CD8-positive, alpha-beta memory T cell (primary cell): ENCODE measurements at regions not wholly inside any gene's neighbourhood (a gene's known extent, or its start where the extent isn't known, plus 50 kb on each side); places are given as distances from the start of the nearest gene placed in this dataset.
"Not testable (repeated sequence)": the region's sequence is repeated elsewhere in the genome, so short reads cannot be mapped to it uniquely, and the experiment has no call there.

Experiments used
- CTCF ChIA-PET: fragments of 350-600 bp; sonication (Branson Sonifier 250); formaldehyde crosslinking; loops from one replicate; lab custom pipeline; 2021; ENCODE audit warnings: antibody characterized with exemption; lab: Charles Lee
- POLR2A ChIA-PET: fragments of 350-600 bp; sonication (Branson Sonifier 250); formaldehyde crosslinking; loops from one replicate; lab custom pipeline; 2021; ENCODE audit warnings: antibody characterized with exemption; lab: Charles Lee
- DNase-seq, 5 donors: peaks; one replicate each; pipeline versions ENCODE4 v3.0.0 to v3.0.0-alpha.2; 2020 to 2022; ENCODE audit warnings: mixed read lengths in 1 of 5
- H3K27ac ChIP-seq: one replicate; pipeline ENCODE4 v1.7.0; 2013; ENCODE audit warnings: low read depth, mild to moderate bottlenecking, low read length, moderate library complexity
- H3K27me3 ChIP-seq: 2 replicates; pipeline ENCODE4 v1.7.0; 2013; ENCODE audit warnings: low read length, mild to moderate bottlenecking; ENCODE audit not compliant: insufficient read depth, poor library complexity, severe bottlenecking
- H3K36me3 ChIP-seq: 2 replicates; pipeline ENCODE4 v1.7.0; 2013; ENCODE audit warnings: mild to moderate bottlenecking, low read length, moderate library complexity; ENCODE audit not compliant: insufficient read depth
- H3K4me1 ChIP-seq: 2 replicates; pipeline ENCODE4 v1.7.0; 2013; ENCODE audit warnings: mild to moderate bottlenecking, low read length, moderate library complexity; ENCODE audit not compliant: insufficient read depth
- H3K4me3 ChIP-seq: 2 replicates; pipeline ENCODE4 v1.7.0; 2013; ENCODE audit warnings: mild to moderate bottlenecking, low read length
- H3K9me3 ChIP-seq: 2 replicates; pipeline ENCODE4 v1.7.0; 2013; ENCODE audit warnings: mild to moderate bottlenecking, low read length
- H3K27ac Mint-ChIP-seq, 8 donors: one replicate each; pipeline ENCODE4 v1.8.0; 2020 to 2021; ENCODE audit warnings: mixed read lengths in 8 of 8, mild to moderate bottlenecking in 6 of 8, inconsistent platforms in 3 of 8, moderate library complexity in 3 of 8
- H3K27me3 Mint-ChIP-seq, 2 donors: one replicate each; pipeline ENCODE4 v1.8.0; 2020 to 2021; ENCODE audit warnings: mixed read lengths in 2 of 2, mild to moderate bottlenecking in 1 of 2, moderate library complexity in 1 of 2
- H3K36me3 Mint-ChIP-seq, 3 donors: one replicate each; pipeline ENCODE4 v1.8.0; 2020 to 2021; ENCODE audit warnings: mixed read lengths in 3 of 3, inconsistent platforms in 1 of 3, mild to moderate bottlenecking in 1 of 3
- H3K4me1 Mint-ChIP-seq, 3 donors: one replicate each; pipeline ENCODE4 v1.8.0; 2020 to 2021; ENCODE audit warnings: mixed read lengths in 3 of 3, inconsistent platforms in 1 of 3, mild to moderate bottlenecking in 1 of 3
- H3K4me3 Mint-ChIP-seq, 7 donors: one replicate each; pipeline ENCODE4 v1.8.0; 2020 to 2021; ENCODE audit warnings: mixed read lengths in 7 of 7, mild to moderate bottlenecking in 6 of 7, moderate library complexity in 4 of 7, inconsistent platforms in 2 of 7
- H3K9me3 Mint-ChIP-seq, 5 donors: one replicate each; pipeline ENCODE4 v1.8.0; 2020 to 2022; ENCODE audit warnings: mixed read lengths in 5 of 5, mild to moderate bottlenecking in 3 of 5, moderate library complexity in 2 of 5, inconsistent platforms in 1 of 5

- Histone ChIP-seq H3K4me1 (no peaks in the 10 kb centered on the region), H3K36me3 (no peaks in the 10 kb centered on the region), H3K27me3 (no peaks in the 10 kb centered on the region), H3K27ac (no peak overlapping the region), H3K9me3 (no peaks in the 10 kb centered on the region), H3K4me3 (no peak overlapping the region)
- DNase-seq = no peak
- H3K36me3 Mint-ChIP-seq = no peaks in the 10 kb centered on the region
- H3K27me3 Mint-ChIP-seq = peaks cover 3 to 21% of the 10 kb centered on the region in 2 donors
- no peaks in the 10 kb centered on the region for H3K4me1 Mint-ChIP-seq
- no peaks in the 10 kb centered on the region for H3K9me3 Mint-ChIP-seq
- ChIA-PET POLR2A (no interaction called here), CTCF (no interaction called here)
- H3K4me3 Mint-ChIP-seq = no peak overlapping the region
- H3K27ac Mint-ChIP-seq = no peak overlapping the region
Measured at GRCh38 chr16:47983999-47984580, 171.7 kb downstream of the ABCC12 start.

DNA sequence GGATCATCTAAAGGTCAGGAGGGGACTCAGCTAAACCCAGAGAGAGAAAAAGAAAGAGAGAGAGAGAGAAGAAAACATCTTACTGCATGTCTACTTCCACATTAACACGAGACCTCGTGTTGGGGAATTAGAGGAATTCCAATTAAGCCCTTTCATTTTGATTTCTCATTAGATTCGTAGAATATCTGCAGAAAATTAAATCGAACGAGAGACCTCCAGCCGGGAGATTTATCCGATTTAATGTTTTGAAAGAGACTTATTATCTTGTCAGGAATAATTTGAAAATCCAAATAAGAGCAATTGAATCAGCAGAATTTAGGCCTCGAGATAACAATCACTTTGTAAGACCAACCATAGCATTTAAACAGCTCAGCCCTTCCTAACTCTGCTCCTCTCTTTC is 175.6 kb downstream of the ABCC12 start:
- Histone ChIP-seq H3K4me3 (no peak overlapping the region), H3K27ac (no peak overlapping the region), H3K9me3 (no peaks in the 10 kb centered on the region), H3K27me3 (no peaks in the 10 kb centered on the region), H3K36me3 (no peaks in the 10 kb centered on the region), H3K4me1 (no peaks in the 10 kb centered on the region)
- POLR2A ChIA-PET = no interaction called here
- H3K9me3 Mint-ChIP-seq = no peaks in the 10 kb centered on the region
- no peak for DNase-seq
- peaks cover 3 to 16% of the 10 kb centered on the region in 2 donors for H3K27me3 Mint-ChIP-seq
- CTCF ChIA-PET = no interaction called here
- no peak overlapping the region for H3K27ac Mint-ChIP-seq
- H3K4me3 Mint-ChIP-seq = no peak overlapping the region
- no peaks in the 10 kb centered on the region for H3K4me1 Mint-ChIP-seq
- H3K36me3 Mint-ChIP-seq = no peaks in the 10 kb centered on the region

DNA sequence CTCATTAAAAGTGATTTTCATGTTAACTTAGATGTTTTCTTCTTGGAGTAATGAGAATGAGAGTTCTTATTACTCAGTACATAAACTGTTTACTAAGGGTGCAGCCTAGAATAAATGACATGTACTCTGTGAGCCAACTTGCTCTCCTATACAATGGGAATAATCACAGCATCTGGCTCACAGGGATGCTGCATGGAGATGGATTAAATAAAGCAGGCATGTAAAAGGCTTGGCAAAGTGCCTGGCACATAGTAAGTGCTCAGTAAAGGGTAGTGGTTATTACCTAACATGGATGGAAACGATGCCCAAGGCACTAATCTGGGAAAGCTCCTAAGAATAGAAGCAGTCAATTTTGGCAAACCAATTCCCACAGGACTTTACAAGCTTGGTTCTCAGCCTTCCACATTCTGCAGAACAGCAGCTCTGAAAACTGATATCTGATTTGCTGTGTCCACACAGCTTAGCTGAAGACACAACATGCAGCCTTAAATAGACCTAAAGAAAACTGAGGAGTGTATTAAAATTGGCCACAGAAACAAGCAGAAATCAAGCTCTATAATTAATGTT is 176.1 kb downstream of the ABCC12 start:
- Histone ChIP-seq H3K27ac (no peak overlapping the region), H3K9me3 (no peaks in the 10 kb centered on the region), H3K4me3 (no peak overlapping the region), H3K4me1 (no peaks in the 10 kb centered on the region), H3K36me3 (no peaks in the 10 kb centered on the region), H3K27me3 (no peaks in the 10 kb centered on the region)
- H3K4me3 Mint-ChIP-seq = no peak overlapping the region
- peaks cover 3 to 16% of the 10 kb centered on the region in 2 donors for H3K27me3 Mint-ChIP-seq
- no peaks in the 10 kb centered on the region for H3K36me3 Mint-ChIP-seq
- no peaks in the 10 kb centered on the region for H3K4me1 Mint-ChIP-seq
- POLR2A ChIA-PET = no interaction called here
- H3K9me3 Mint-ChIP-seq = no peaks in the 10 kb centered on the region
- DNase-seq = no peak
- no peak overlapping the region for H3K27ac Mint-ChIP-seq
- CTCF ChIA-PET = no interaction called here

DNA sequence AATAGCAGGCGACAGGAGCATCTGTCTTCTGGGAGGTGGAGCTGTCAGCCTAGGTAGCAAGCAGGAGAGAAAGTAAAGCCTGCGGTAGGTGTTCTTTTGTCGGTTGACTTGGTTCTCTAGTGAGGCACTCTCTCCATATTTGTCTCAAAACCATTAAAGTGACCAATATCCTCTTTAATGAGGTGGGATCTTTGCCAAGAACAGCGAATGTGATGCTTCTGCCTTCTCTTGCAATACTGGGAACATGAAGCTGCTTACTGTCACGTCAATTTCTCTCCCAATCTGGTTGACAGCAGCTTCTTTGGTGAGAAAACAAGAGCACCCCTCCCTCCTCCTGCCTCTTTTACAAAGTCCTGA is 176.7 kb downstream of the ABCC12 start:
- Histone ChIP-seq H3K27me3 (no peaks in the 10 kb centered on the region), H3K4me1 (no peaks in the 10 kb centered on the region), H3K9me3 (no peaks in the 10 kb centered on the region), H3K4me3 (no peak overlapping the region), H3K36me3 (no peaks in the 10 kb centered on the region), H3K27ac (no peak overlapping the region)
- Mint-ChIP-seq H3K4me3 (no peak overlapping the region), H3K4me1 (no peaks in the 10 kb centered on the region), H3K27ac (no peak overlapping the region), H3K27me3 (peaks cover 3 to 12% of the 10 kb centered on the region in 2 donors), H3K9me3 (no peaks in the 10 kb centered on the region), H3K36me3 (no peaks in the 10 kb centered on the region)
- CTCF ChIA-PET = no interaction called here
- DNase-seq = no peak
- POLR2A ChIA-PET = no interaction called here

DNA sequence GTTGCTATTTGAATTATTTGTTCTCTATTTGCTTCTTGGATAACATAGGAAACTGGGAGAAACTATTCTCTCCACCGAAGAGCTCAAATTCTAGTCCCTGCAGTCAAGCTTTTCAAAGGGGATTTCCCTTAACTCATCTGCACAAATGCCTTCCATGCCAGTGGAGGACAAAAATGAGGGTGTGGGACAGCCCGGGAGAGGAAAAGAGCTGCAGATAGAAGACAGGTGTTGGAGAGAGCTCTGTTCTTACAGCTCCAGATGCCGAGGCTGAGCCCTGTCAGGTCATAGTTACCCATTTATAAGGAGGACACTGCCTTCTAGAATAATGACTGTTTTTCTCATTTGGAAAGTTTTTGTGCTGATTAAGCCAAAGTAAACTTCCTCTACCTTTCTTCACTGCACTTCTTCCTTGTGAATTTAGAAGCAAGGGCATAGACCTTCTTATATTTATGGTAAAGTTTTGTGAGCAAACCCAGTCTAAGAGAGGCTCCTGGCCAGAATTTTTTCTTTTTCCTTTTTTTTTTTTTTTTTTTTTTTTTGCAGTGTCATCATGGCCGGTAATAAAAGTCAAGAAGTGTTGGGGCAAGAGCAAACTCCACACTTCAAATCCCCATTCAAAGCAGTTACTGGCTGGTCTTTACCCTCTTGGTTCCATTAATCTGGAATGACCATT is 177.2 kb downstream of the ABCC12 start:
- no peak overlapping the region for H3K4me3 Mint-ChIP-seq

GRCh38 chr16:47977802-47978201 is 178.0 kb downstream of the ABCC12 start:
- H3K27ac ChIP-seq = no peak overlapping the region
- POLR2A ChIA-PET = no interaction called here
- Mint-ChIP-seq H3K27me3 (peaks cover 3 to 9% of the 10 kb centered on the region in 2 donors), H3K4me3 (no peak overlapping the region), H3K9me3 (no peaks in the 10 kb centered on the region), H3K36me3 (no peaks in the 10 kb centered on the region), H3K27ac (no peak overlapping the region), H3K4me1 (no peaks in the 10 kb centered on the region)
- no peaks in the 10 kb centered on the region for H3K9me3 ChIP-seq
- CTCF ChIA-PET = no interaction called here
- H3K36me3 ChIP-seq = no peaks in the 10 kb centered on the region
- H3K4me1 ChIP-seq = no peaks in the 10 kb centered on the region
- DNase-seq = no peak
- no peaks in the 10 kb centered on the region for H3K27me3 ChIP-seq
- no peak overlapping the region for H3K4me3 ChIP-seq

More for the DNA sequence above, 177.2 kb downstream of the ABCC12 start:
- Mint-ChIP-seq H3K27ac (no peak overlapping the region), H3K36me3 (no peaks in the 10 kb centered on the region), H3K27me3 (peaks cover 3 to 7% of the 10 kb centered on the region in 2 donors), H3K4me1 (no peaks in the 10 kb centered on the region), H3K9me3 (no peaks in the 10 kb centered on the region)
- no peaks in the 10 kb centered on the region for H3K27me3 ChIP-seq
- H3K36me3 ChIP-seq = no peaks in the 10 kb centered on the region
- no peaks in the 10 kb centered on the region for H3K9me3 ChIP-seq
- H3K27ac ChIP-seq = no peak overlapping the region
- no peaks in the 10 kb centered on the region for H3K4me1 ChIP-seq
- CTCF ChIA-PET = no interaction called here
- DNase-seq = no peak
- POLR2A ChIA-PET = no interaction called here
- H3K4me3 ChIP-seq = no peak overlapping the region

DNA sequence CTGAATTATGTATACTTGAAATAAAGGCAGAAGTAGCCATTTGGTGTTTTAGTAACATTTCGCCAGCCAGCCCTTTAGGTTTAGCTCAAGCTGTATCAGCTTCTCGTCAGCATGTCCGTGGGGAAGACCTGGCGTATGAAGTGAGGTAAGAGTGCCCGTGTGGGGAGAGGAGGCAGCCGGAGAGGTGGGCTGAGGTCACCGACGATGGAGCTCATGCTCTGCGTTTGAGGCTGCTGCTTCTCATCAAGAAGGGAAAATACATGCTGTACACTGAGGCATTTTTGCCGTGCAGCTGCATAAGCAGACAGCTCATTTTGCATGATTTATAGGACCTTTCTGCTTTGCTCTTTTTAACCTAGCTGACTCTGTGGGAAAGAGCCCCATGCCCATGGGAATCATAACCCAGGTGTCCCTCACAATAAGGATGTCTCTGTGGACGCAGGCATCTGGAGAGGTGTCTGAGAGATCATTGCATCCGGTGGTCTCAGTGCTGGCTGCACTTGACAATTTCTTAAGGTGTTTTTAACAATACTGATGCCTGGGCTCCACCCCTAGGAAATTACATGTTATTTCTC is 179.1 kb downstream of the ABCC12 start:
- Mint-ChIP-seq H3K4me3 (no peak overlapping the region), H3K27me3 (peaks cover 7 to 9% of the 10 kb centered on the region in 2 donors), H3K36me3 (no peaks in the 10 kb centered on the region), H3K4me1 (no peaks in the 10 kb centered on the region), H3K9me3 (no peaks in the 10 kb centered on the region), H3K27ac (no peak overlapping the region)
- POLR2A ChIA-PET = no interaction called here
- CTCF ChIA-PET = no interaction called here
- Histone ChIP-seq H3K9me3 (no peaks in the 10 kb centered on the region), H3K36me3 (no peaks in the 10 kb centered on the region), H3K27ac (no peak overlapping the region), H3K4me3 (no peak overlapping the region), H3K4me1 (no peaks in the 10 kb centered on the region), H3K27me3 (no peaks in the 10 kb centered on the region)
- no peak for DNase-seq

DNA sequence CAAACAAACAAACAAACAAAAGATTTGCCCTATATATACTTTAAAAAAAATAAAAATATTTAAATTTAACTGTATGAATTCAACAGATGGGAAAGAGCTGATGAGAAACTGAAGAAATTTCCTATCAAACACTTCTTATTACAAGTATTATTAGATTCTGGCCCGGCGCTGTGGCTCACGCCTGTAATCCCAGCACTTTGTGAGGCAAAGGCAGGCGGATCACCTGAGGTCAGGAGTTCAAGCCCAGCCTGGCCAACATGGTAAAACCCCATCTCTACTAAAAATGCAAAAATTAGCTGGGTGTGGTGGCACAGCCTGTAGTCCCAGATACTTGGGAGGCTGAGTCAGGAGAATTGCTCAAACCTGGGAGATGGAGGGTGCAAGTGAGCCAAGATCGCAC is 180.8 kb downstream of the ABCC12 start:
- H3K9me3 ChIP-seq, H3K4me3 Mint-ChIP-seq, H3K4me3 ChIP-seq, H3K4me1 Mint-ChIP-seq, H3K27ac Mint-ChIP-seq, H3K27me3 ChIP-seq, H3K36me3 Mint-ChIP-seq, H3K27me3 Mint-ChIP-seq, H3K4me1 ChIP-seq, H3K36me3 ChIP-seq, POLR2A ChIA-PET, DNase-seq, H3K9me3 Mint-ChIP-seq, CTCF ChIA-PET, H3K27ac ChIP-seq: not testable (repeated sequence)
